Bone marrow (tissue), 2 donors: ENCODE measurements at regions not wholly inside any gene's neighbourhood (a gene's known extent, or its start where the extent isn't known, plus 50 kb on each side); places are given as distances from the start of the nearest gene placed in this dataset.
A peak's percentile ranks its signal among the peaks of the same experiment; 100 is the strongest.
"Not testable (repeated sequence)": the region's sequence is repeated elsewhere in the genome, so short reads cannot be mapped to it uniquely, and the experiment has no call there.

Experiments
- DNase-seq, 2 donors: peaks; one replicate each; lab custom pipeline; 2025; lab: John Stamatoyannopoulos, UW

DNA sequence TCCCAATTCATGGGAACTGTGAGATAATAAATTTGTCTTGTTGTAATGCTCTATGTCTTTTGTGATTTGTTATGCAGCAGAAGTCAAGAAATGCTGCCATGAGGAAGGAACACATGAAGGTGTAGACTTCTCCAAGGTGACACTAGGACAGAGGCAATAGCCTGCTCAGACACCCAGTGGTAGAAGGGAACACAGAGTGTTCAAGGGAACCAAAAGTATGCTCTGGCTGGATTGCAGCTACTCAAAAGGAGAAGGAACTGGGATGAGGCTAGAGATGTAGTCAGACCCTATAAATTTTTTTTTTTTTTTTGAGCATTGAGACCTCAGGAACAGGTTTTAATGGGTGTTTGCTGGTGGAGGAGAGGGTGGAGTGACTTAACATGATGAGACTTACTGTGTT, 232.5 kb downstream of the PARP8 start:
- no peak for DNase-seq

DNA sequence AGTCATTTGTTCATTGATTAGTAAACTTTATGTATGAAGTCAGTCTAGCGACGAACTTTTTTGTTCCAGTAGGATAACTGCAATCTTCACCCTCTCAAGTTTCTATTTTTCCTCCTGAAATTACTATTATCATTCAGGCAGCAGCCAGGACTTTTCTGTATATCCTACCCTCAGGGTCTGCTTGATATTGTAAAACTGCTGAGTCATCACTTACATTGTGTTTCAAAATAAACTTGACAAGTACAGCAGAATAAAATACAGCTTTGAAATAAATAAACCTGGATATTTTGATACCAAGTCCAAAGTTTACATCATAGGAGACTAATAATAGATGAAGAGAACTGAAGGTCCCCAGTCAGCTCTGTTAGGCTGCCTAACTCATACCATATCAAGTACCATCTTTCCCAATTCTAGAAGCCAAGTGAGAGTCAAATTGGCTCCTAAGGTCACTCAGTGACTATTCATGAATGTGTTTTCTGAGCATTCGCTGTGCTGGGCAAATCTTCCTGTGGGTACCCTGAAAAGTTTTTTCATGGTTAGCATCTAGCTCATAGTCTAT, 234.6 kb downstream of the PARP8 start:
- no peak for DNase-seq

DNA sequence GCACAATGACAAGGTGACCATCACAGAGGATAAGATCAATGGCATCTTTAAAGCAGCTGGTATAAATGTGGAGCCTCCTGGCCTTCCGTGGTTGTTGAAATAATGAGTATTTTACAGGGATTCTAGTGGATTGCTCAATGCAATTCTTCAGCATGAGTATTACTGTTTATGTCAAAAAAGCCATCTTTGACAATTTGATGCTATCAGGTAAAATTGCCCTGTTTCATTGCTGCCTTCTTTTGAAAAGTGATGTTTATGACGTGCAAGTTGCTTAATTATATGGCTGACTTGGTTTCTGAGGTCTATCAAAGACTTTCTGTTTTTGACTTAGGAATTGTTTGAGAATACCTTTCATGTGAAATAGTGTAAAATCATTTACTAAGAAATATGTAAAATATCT, 237.2 kb downstream of the PARP8 start:
- no peak for DNase-seq

DNA sequence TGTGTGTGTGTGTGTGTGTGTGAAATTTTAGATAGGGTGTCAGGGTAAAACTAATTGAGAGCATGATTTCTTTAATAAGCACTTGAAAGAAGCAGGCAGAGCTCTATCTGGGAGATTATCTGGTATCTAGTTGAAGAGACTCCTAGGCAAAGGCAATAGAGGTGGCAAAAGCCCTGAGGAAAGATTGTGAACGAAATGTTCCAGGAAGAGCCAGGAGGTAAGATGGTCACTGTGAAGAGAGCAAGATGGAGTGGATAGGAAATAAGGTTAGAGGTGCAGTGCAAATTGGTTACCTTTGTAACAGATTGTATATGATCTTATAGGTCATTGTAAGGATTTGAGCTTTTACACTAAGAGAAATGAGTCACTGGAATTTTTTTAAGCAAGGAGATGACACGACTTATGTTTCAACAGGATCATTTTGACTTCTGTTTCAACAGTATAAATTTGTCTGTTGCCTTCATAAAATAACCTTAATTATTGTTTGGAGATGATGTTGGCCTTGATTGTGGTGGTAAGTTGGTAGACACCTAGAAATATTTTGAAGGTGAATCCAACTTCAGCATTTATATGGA, 239.6 kb downstream of the PARP8 start:
- no peak for DNase-seq

DNA sequence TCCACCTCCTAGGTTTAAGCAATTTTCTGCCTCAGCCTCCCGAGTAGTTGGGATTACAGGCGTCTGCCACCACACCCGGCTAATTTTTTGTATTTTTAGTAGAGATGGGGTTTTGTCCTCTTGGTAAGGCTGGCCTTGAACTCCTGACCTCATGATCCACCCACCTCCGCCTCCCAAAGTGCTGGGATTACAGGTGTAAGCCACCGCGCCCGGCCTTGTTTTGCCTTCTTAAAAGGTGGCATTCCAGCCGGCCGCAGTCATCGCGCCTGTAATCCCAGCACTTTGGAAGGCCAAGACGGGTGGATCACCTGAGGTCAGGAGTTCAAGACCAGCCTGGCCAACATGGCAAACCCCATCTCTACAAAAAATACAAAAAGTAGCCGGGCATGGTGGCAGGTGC, 253.7 kb downstream of the PARP8 start:
- DNase-seq, result not testable (repeated sequence)

DNA sequence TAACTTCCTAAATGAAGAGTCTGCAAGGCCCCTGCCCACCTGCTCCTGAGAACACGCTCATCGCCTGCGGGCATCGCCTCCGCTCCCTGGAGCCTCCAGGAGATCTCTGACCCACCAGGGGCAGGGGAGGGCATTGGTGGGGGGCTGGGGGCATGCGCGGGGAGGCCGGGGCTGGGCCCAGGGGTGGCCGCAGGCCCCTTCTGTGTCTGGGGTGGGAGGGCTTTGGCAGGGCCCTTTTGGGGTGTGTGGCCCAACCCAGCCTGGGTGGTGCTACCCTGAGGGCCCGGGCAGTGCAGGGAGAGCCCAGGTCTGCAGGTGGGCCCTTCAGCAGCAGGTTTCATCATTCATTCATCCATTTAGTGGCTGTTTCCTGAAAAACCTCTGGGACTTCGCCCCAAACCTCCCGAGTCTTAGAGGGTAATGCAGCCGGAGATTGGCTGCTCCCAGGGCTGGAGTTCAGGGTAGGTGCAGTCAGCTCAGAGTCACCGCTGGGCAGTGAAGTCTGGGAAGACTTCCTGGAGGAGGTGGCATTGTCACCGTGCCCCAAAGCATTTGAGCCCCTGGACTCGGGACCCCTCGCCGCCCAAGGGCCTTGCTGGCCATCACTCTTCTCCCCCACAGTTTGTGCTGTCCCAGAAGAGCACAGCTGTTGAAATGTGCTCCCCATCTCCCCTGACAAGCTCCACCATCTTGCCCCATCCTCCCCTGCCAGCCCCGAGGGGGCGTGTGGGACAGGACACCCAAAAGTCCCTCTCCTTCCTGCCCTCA, 255.1 kb downstream of the PARP8 start:
- DNase-seq, result no peak

DNA sequence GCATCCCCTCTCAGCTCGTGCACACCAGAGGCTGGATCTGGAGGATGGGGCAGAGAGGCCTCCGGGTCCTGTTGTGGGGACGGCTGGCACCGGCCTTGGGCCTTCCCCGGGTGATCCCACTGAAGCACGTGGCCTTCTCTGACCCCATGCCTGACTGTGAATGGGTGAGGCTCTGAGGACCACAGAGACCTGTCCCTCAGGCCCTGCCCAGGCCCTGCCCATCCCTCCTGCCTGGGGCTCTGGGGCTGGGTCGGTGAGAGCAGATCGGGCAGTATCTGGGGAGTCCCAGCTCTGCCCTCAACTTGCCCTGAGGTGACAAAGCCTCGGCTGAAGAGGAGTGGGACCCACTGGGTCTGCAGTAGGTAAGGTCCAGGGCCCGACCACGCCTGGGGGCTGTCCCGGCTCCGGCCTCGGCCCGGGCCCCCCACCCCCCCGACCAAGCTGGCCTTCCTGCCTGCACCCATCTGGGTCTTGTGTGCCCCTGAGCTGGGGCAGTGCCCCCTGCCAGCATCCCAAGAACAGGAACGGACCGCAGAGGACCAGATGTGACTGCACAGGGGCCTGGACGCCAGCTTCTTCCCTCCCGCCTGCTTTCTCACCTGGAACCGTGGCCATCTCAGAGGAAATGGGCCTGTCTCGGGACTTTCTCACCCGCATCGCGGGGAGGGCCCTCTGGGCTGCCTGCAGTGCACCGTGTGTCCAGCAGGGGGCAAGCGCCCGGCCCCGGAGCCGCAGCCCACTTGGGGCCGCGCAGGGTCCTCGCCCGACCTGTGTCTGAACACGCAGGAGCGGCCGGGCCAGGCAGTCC, 255.9 kb downstream of the PARP8 start:
- DNase-seq, result not testable (repeated sequence)

DNA sequence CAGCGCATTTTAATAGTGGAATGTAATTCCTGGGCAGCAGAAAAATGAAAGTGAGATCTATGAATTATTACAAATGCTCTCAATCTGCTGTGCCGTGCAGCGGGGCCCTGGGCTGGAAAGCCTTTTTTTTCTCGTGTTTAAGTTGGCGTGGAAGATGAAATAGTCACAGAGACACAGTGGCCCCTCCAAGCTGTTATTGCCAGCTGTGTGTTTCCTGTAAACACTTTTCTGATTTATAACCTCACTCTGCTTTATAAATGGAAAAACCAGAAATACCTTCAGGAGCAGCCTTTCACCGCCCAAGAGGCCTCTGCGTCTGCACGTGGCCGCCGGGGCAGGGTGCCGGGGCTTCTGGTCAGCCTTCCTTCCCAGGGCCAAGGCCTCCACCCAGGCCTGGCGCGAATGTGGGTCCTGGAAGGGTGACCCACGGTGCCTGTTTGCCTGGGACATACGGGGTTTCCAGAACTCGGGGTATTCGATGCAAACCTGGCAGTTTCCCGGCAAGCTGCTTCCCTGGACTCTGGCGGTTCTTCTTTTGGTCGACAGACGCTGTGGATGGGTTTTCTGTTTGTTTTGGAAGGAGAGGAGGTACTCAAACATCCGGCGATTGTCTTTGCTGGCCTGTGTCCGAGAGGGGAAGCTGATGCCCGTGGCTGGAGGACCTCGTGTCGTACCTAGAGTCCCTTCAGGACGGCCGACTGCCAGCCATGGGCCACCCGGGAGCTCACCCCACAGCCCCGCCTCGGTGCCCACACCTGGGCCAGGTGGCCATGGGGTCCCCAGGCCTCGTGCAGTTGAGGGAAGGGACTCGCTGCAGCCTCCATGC, 256.7 kb downstream of the PARP8 start:
- DNase-seq, result no peak

DNA sequence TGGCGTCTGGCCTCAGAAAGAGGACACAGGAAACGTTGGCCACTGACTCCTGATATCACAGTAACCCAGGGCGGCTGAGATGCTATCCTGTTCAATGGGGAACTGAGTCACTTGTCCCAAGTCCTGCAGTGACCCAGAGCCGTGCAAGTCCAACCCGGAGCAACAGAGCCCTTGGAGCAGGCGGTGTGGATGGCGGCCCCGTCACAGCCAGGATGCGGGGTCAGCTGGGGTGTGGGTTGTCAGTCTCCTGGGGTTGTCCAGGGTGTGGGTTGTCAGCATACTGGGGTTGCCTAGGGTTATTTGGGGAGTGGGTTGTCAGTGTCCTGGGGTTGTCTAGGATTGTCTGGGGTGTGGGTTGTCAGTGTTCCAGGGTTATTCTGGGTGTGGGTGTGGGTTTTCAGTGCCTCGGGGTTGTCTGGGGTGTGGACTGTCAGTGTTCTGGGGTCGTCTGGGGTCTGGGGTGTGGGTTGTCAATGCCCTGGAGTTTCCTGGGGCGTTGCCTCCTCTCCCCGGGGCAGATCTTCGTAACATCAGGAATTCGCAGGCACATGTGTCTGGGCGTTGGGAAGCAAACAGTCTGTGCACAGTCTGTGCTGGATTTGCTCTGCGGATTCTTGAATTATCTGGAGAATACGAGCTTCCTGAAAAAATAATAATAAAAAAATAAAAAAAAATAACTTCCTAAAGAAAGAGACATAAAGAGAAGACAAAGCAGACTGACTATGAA, 257.5 kb downstream of the PARP8 start:
- no peak for DNase-seq

DNA sequence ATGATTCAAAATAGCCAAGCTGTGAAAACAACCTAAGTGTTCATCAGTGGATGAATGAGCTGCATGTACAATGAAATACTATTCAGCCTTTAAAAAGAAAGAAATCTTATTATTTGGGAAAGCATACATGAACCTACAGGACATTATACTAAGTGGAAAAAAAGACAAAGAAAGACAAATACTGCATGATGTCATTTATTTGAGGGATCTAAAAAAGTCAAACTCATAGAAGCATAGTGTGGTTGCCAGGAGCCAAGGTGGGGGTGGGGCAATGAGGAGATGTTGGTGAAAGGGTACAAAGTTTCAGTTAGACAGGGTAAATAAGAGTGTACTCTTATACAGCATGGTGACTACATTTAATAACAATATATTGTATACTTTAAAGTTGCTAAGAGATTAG, 261.5 kb downstream of the PARP8 start:
- DNase-seq, result no peak

DNA sequence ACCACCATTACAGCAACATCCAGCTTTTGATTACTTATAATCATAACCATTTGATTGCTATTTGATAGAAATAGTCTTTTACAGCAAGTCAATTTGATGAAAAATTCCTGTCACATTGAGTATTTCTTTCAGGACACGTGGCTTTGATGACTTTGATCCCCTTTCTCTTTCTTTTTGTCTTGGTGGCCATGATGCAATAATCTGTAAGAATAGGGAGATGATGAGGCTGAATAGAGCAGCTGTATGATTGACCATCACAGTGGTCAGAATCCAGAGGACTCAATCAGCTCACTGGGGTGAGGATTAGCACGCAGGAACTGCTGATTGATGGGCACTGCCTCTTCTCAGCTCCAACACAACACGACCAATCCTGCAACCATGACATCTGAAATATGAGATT, 262.7 kb downstream of the PARP8 start:
- no peak for DNase-seq

DNA sequence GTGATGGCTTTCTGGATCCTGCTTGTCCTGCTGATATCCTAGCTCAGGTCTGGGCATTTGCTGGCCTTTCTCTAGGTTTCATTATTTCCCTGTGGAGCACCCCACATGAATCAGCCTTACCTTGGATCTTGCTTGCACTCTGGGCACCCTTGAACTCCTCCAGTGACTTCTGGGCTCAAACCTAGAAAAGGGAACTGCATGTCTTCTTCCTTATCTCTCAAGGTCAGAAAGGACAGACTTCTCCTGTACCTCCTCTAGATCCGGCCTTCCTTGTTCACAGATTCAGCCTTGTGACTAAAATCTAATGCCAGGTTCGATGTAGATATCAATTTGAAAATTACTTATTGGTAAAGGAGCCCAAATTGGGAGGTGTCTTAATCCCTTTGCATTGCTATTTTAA, 267.9 kb downstream of the PARP8 start:
- DNase-seq, result no peak

DNA sequence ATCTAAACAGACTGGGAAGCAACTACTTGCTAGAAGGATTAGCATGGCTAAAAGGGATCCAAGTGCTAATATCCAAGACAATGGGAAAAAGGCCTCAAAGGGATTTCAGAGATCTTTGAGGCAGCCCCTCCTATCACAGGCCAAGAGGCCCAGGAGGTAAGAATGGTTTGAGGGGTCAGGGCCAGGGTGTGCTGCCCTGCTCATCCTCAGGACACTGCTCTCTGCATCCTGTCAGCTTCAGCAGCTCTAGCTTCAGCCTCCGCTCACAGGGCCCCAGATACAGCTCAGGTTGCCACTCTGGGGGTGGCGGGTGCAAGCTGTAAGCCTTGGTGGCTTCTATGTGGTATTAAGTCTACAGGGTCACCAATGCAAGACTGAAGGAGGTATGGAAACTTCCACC, 278.7 kb downstream of the PARP8 start:
- DNase-seq, result no peak

DNA sequence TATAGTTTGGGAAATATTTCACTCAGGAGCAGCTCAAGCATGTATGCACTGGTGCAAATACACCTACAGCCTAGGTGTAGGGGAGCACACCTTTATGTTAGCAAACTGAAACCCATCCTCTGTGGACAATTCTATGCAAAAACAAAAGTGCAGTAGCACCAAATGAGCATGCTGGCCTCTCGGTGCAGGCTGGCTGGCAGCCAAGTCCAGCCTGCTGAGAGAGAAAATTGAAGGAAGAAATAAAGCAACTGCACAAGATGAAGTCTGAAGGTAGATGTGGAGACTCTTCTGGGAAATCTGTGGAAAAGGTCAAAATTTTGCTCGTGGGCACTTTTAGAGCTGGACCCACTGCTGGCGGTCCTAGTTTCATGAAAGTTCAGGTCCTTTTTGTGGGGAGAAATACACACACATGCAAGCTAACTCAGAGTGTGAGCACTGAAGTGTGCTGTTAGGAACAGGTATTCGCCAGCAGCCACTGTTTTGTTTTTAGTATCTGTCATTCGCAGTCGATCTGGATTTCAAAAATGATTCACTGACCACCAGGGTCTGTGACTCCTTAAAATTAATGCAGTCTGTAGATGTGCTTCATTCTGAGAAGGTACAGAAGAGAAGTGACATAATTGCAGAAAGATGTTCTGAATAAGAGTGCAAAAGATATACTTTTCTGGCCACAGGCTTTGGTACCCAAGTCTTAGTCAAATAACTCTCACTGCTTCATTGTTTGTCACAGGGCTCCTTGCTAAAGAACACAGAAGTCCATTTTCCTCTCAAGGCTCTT, 281.7 kb downstream of the PARP8 start:
- DNase-seq, result no peak

DNA sequence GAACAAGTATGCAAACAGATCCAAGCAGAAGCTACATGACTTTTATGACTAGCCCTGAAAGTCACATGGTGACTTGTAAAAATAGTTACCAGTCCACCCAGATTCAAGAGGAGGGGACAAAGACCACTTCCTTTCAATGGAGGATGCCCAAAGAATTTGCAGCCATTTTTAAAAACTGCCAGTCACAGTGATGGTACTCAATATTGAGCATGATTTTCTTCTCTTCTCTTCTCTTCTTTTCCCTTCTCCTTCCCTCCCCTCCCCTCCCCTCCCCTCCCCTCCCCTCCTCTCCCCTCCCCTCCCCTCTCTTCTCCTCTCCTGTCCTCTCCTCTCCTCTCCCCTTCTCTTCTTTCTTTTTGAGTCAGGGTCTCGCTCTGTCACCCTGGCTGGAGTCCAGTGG, 286.9 kb downstream of the PARP8 start:
- DNase-seq, result no peak

DNA sequence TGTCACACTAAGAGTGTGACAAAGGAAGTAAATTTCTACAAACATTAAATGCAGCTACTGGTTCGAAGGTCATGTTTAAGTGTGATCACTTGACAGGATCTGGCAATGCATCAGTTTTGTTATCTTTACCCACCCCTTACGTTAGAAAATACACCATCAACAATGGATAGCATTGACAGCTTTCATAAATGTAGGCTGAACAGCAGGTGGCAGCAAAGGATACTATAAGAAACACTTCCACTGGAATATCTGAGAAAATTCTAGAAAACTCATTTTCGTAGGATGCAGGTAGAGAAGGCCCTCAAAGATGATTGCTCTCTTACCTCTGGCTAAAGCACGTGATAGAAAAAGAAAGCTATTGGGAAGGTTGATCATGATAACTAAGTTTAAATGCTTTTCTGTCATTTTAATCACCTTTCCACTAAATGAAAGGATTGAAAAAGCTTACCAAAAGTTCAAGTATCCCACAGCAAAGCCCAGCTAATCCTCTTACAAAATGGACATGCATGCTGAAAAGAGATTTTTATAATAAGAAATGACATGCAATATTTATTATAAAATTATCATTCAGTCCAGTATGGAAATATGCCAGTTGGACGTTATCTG, 292.5 kb downstream of the PARP8 start:
- no peak for DNase-seq

DNA sequence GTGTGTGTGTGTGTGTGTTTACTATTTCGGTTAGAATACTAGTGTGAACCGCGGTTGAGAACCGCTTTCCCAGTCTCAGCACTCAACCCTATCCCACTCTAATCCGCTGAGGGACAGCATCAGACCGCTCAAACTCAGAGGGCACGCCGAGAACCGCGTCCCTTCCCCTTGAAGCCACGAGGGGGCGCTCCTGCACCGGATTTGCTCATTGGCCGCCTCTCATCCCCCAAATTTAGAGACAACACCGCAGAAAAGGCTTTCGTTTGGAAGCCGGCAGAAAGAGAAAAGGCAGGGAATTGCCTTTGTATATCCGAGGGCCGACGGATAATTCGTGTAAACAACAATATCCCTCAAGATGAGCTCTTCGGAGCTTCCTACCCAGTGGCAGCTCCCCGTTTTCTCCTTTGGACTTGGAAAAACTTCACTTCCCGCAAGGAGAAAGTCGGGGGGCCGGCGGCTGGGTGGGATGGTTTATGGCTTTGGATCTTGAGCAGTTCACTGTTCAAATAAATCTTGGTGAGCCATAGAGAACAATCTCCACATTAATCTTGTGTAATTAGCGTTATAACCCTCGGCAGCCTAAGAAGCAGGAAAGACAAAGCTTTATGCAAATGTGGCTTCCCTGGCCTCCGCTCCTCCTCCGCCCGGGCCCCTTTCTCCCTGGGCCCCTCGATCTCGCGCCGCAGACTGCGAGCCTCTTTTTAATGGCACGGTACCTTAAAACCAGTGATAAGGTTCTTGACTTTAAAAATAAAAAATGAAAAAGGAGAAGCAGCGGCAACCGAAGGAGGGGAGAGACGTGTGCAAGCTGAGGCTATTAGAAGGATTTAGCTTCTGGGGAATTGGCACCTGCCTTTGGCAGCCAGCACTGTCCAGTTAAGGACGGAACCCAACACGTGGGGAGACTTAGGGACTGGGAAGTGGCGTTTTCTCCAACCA, 296.8 kb downstream of the PARP8 start:
- DNase-seq, result peak; percentile 29 to 43

DNA sequence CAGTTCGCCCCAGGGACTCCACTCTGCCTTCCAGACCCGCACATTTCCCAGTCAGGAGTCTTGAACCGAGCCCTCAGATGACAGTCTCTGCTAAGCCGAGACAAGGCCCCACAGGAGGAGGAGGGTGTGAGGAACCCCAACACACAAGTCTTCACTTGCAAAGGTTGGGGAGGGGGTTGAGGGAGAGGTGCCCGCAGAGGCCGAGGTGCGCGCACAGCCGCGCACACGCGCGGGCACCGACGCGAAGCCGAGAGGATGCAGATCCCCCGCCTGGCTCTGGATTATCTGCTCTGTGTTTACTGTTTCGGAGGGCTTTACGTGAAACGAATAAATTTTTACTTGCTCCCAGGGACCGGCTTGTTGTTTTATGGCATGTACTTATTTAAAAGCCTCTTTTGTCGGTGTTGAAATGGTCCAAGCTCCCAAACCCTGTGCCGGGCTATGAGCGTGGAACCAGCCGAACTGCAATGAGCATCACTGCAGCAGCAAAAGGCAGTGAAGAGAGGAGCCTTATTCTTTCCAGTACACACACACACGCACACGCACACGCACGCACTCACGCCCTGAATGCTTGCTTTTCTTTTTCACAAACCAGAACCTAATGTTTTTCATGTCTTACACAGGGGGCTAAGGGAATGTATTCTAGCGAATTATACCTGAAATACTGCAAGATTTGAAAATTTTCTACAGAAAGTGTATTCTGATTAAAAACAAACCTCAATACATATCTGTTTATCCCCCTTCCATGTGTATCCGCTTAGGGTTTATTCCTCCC, 297.7 kb downstream of the PARP8 start:
- DNase-seq, result no peak
